HepG2 (cell line): ENCODE measurements at regions not wholly inside any gene's neighbourhood (a gene's known extent, or its start where the extent isn't known, plus 50 kb on each side); places are given as distances from the start of the nearest gene placed in this dataset.

Experiments
- ATAC-seq: fragments of 200-7000 bp; cut with Tn5 transposase; 3 replicates; pipeline ENCODE4 v1.9.1; 2020; ENCODE audit warnings: mild to moderate bottlenecking, moderate library complexity
- BruUV-seq: library from RNA; stranded (reverse); fragments of 400-500 nt; replicated peaks from 2 replicates; lab custom pipeline; 2021; lab: Mats Ljungman, UMichigan
- CTCF ChIA-PET: fragments of 300-600 bp; formaldehyde crosslinking; extraction: SDS; loops from one replicate; lab custom pipeline; 2021; ENCODE audit warnings: low total read pairs, inconsistent platforms, low intra/inter-chr PET ratio; lab: Yijun Ruan, JAX
- POLR2A ChIA-PET: fragments of 350-600 bp; sonication (Branson Sonifier 250); formaldehyde crosslinking; loops from one replicate; lab custom pipeline; 2020; ENCODE audit warnings: antibody characterized with exemption, inconsistent platforms; lab: Yijun Ruan, JAX
- DNase-seq: peaks from one replicate; pipeline ENCODE4 v3.0.0-alpha.2; 2015; ENCODE audit warnings: low spot score
- FAIRE-seq: peaks from 3 replicates; lab custom pipeline; 2011; peaks lifted over from hg19 to GRCh38; lab: Jason Lieb, UNC
- H2AFZ ChIP-seq: one replicate; pipeline ENCODE4 v1.6.1; 2011; ENCODE audit warnings: low read length, inconsistent platforms
- H3K27ac ChIP-seq: fragments of 300-600 bp; 3 replicates; pipeline ENCODE4 v1.8.0; 2011; ENCODE audit warnings: mixed run types, mild to moderate bottlenecking, mixed read lengths, low read length, inconsistent platforms; ENCODE audit not compliant: insufficient read depth; ENCODE audit errors: extremely low read length
- H3K27me3 ChIP-seq, 2 experiments: fragments of 200-600 bp in 1 of 2; 2 replicates in 1 of 2; 3 replicates in 1 of 2; pipeline versions ENCODE4 v1.6.0 to v1.8.0; 2011; ENCODE audit warnings: low read length in 2 of 2, mild to moderate bottlenecking in 2 of 2, moderate library complexity in 2 of 2, inconsistent platforms in 1 of 2; ENCODE audit not compliant: insufficient read depth in 2 of 2, control insufficient read depth in 1 of 2
- H3K36me3 ChIP-seq, 2 experiments: fragments of 200-600 bp in 1 of 2; replicated peaks in 1 of 2; 2 replicates in 1 of 2; 3 replicates in 1 of 2; pipeline versions ENCODE4 v1.5.1 to v1.8.0; 2011; ENCODE audit warnings: low read length in 2 of 2, inconsistent platforms in 1 of 2; ENCODE audit not compliant: insufficient read depth in 2 of 2, control insufficient read depth in 1 of 2
- H3K4me1 ChIP-seq: 2 replicates; pipeline ENCODE4 v1.5.1; 2012; ENCODE audit warnings: low read length, inconsistent platforms; ENCODE audit not compliant: insufficient read depth
- H3K4me2 ChIP-seq: 2 replicates; pipeline ENCODE4 v1.6.0; 2011; ENCODE audit warnings: low read depth, low read length, inconsistent platforms
- H3K4me3 ChIP-seq, 3 experiments: fragments of 200-600 bp in 1 of 3; sonication (generic), shearing (Covaris generic) in 1 of 3; replicated peaks in 1 of 3; 2 replicates each; pipeline ENCODE4 v1.5.1; 2011 to 2016; ENCODE audit warnings: low read length in 3 of 3, inconsistent platforms in 2 of 3, low read depth in 2 of 3, mild to moderate bottlenecking in 2 of 3, control low read depth in 1 of 3, mixed read lengths in 1 of 3; ENCODE audit not compliant: insufficient read depth in 1 of 3
- H3K79me2 ChIP-seq: one replicate; pipeline ENCODE4 v1.6.1; 2011; ENCODE audit warnings: low read length, inconsistent platforms; ENCODE audit not compliant: insufficient read depth
- H3K9ac ChIP-seq: 2 replicates; pipeline ENCODE4 v1.6.0; 2011; ENCODE audit warnings: mild to moderate bottlenecking, low read depth, low read length, inconsistent platforms; ENCODE audit not compliant: insufficient read depth
- H3K9me3 ChIP-seq: 2 replicates; pipeline ENCODE4 v1.5.1; 2012; ENCODE audit warnings: mild to moderate bottlenecking, low read length
- H4K20me1 ChIP-seq: 2 replicates; pipeline ENCODE4 v1.6.0; 2011; ENCODE audit warnings: inconsistent platforms, mild to moderate bottlenecking, low read length, moderate library complexity; ENCODE audit not compliant: insufficient read depth
- ADNP ChIP-seq: sonication (generic); formaldehyde crosslinking; IDR thresholded peaks from 2 replicates; pipeline ENCODE4 v1.4.0; 2020; ENCODE audit warnings: missing genetic modification reagents
- DNMT1 ChIP-seq: sonication (generic); formaldehyde crosslinking; IDR thresholded peaks from 2 replicates; pipeline ENCODE4 v1.5.1; 2020; ENCODE audit warnings: mild to moderate bottlenecking, missing genetic modification reagents
- FOXO1 ChIP-seq: sonication (generic); formaldehyde crosslinking; IDR thresholded peaks from 2 replicates; pipeline ENCODE4 v1.4.0; 2020; ENCODE audit warnings: missing genetic modification reagents
- KAT8 ChIP-seq: IDR thresholded peaks from 2 replicates; pipeline ENCODE4 v1.6.1; 2016; ENCODE audit warnings: missing genetic modification reagents, missing compliant biosample characterization
- MAFK ChIP-seq, 2 experiments: IDR thresholded peaks in 1 of 2; conservative IDR thresholded peaks in 1 of 2; 2 replicates each; pipeline ENCODE4 v1.6.1; 2011; ENCODE audit warnings: improper control_type of control experiment in 2 of 2, low read length in 2 of 2
- PRPF4 ChIP-seq: fragments of 200-400 bp; formaldehyde crosslinking; IDR thresholded peaks from 2 replicates; pipeline ENCODE4 v1.6.1; 2016; ENCODE audit warnings: low read length, low read depth; ENCODE audit not compliant: poor library complexity, severe bottlenecking
- STAT5B ChIP-seq: sonication (generic); formaldehyde crosslinking; IDR thresholded peaks from 2 replicates; pipeline ENCODE4 v1.4.0; 2020; ENCODE audit warnings: missing genetic modification reagents
- ZBTB7A ChIP-seq: sonication (generic); formaldehyde crosslinking; IDR thresholded peaks from 2 replicates; pipeline ENCODE4 v1.8.0; 2022; ENCODE audit warnings: mild to moderate bottlenecking, missing genetic modification reagents
- ZFP36 ChIP-seq: fragments of 150-350 bp; IDR thresholded peaks from 2 replicates; pipeline ENCODE4 v1.6.1; 2018; ENCODE audit warnings: borderline replicate concordance, low read length, low read depth; ENCODE audit not compliant: partially characterized antibody
- ZIK1 ChIP-seq: sonication (generic); formaldehyde crosslinking; IDR thresholded peaks from 2 replicates; pipeline ENCODE4 v1.5.0; 2020; ENCODE audit warnings: mild to moderate bottlenecking, low read depth, missing genetic modification reagents, borderline replicate concordance
- WGBS: methylation state at CpG from one replicate; pipeline ENCODE4 v1.1.6; 2017; ENCODE audit warnings: low lambda C conversion rate; 5-methylcytosine and 5-hydroxymethylcytosine counted together
- in situ Hi-C: cut with HindIII; loops from 2 replicates; pipeline ENCODE4 v1.10.0; 2017; ENCODE audit warnings: low pct_unique_long_range_greater_than_20kb; ENCODE audit not compliant: extremely low pct_ligation_motif_present
- intact Hi-C: fragments of 100-400 bp; cut with micrococcal nuclease; formaldehyde crosslinking; loops from one replicate; pipeline ENCODE4 v1.10.0; 2022; ENCODE audit not compliant: unreplicated experiment
- TF ChIP-seq, protein P1 (sequence below): sonication (generic); formaldehyde crosslinking; IDR thresholded peaks from 2 replicates; pipeline ENCODE4 v1.4.0; 2020; ENCODE audit warnings: missing genetic modification reagents, mild to moderate bottlenecking, borderline replicate concordance
- TF ChIP-seq, protein P2 (sequence below): sonication (generic); formaldehyde crosslinking; conservative IDR thresholded peaks from 2 replicates; pipeline ENCODE4 v1.4.0; 2020; ENCODE audit warnings: missing genetic modification reagents
- TF ChIP-seq, protein P3 (sequence below): sonication (generic); formaldehyde crosslinking; IDR thresholded peaks from 2 replicates; pipeline ENCODE4 v1.8.1; 2023; ENCODE audit warnings: missing genetic modification reagents, inconsistent platforms, borderline replicate concordance
- TF ChIP-seq, protein P4 (sequence below): sonication (generic); formaldehyde crosslinking; IDR thresholded peaks from 2 replicates; pipeline ENCODE4 v1.5.0; 2020; ENCODE audit warnings: missing genetic modification reagents, mild to moderate bottlenecking, borderline replicate concordance

DNA sequence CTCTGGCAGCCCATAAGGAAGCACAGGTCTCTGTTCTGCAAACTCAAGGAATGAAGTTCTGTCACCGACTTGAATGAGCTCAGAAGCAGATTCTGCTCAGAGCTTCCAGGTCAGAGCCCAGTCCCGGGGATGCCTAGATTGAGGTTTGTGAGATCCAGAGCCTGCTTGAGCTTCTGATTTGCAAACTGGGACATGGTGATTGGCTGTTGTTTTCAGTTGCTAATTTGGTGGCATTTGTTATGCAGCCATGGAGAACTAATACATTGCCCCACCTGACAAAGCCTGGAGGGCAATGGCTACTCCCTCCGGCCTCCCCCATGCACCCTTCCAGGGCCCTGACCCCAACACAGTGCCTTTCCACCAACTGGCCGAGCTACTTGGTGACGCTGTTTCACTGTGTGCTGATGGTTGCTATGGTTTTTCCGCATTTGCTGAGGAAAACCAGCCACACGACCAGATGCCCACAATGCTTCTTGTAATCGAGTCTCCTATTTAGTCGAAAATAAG, 379.5 kb upstream of the ATP10A start:
- WGBS: 0% methylated on average over 5 of the region's 9 CpGs
- in situ Hi-C loops (no loop called here), intact Hi-C loops (no loop called here)
- Histone ChIP-seq H3K4me1 (no peaks in the 10 kb centered on the region), H3K27me3 (no peaks in the 10 kb centered on the region), H2AFZ (no peak overlapping the region), H3K9me3 (peaks cover 77% of the 10 kb centered on the region), H3K36me3 (no peaks in the 10 kb centered on the region), H4K20me1 (no peaks in the 10 kb centered on the region), H3K9ac (no peak overlapping the region), H3K4me2 (no peak overlapping the region), H3K79me2 (no peaks in the 10 kb centered on the region), H3K4me3 (no peak overlapping the region), H3K27ac (no peak overlapping the region)
- no TSS peak for BruUV-seq
- TF ChIP-seq ZIK1 (no peak), MAFK (conservative IDR thresholded peaks at IDR 0.05 in 1 of 2, IDR thresholded peaks at IDR 0.05 in 1 of 2; ENCODE audit: low read length in 2 of 2) (no peak), KAT8 (no peak), FOXO1 (CRISPR knock-in tag) (no peak), PRPF4 (no peak), DNMT1 (CRISPR knock-in tag) (no peak), ADNP (CRISPR knock-in tag) (no peak), ZBTB7A (CRISPR knock-in tag) (no peak), ZFP36 (no peak), STAT5B (CRISPR knock-in tag) (no peak)
- TF ChIP-seq, protein P1, sequence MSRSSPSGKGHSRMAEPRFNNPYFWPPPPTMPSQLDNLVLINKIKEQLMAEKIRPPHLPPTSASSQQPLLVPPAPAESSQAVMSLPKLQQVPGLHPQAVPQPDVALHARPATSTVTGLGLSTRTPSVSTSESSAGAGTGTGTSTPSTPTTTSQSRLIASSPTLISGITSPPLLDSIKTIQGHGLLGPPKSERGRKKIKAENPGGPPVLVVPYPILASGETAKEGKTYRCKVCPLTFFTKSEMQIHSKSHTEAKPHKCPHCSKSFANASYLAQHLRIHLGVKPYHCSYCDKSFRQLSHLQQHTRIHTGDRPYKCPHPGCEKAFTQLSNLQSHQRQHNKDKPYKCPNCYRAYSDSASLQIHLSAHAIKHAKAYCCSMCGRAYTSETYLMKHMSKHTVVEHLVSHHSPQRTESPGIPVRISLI: no peak
- TF ChIP-seq, protein P2, sequence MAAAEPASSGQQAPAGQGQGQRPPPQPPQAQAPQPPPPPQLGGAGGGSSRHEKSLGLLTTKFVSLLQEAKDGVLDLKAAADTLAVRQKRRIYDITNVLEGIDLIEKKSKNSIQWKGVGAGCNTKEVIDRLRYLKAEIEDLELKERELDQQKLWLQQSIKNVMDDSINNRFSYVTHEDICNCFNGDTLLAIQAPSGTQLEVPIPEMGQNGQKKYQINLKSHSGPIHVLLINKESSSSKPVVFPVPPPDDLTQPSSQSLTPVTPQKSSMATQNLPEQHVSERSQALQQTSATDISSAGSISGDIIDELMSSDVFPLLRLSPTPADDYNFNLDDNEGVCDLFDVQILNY (CRISPR knock-in tag): no peak
- TF ChIP-seq, protein P3, sequence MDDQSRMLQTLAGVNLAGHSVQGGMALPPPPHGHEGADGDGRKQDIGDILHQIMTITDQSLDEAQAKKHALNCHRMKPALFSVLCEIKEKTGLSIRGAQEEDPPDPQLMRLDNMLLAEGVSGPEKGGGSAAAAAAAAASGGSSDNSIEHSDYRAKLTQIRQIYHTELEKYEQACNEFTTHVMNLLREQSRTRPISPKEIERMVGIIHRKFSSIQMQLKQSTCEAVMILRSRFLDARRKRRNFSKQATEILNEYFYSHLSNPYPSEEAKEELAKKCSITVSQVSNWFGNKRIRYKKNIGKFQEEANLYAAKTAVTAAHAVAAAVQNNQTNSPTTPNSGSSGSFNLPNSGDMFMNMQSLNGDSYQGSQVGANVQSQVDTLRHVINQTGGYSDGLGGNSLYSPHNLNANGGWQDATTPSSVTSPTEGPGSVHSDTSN (CRISPR knock-in tag): no peak
- TF ChIP-seq, protein P4, sequence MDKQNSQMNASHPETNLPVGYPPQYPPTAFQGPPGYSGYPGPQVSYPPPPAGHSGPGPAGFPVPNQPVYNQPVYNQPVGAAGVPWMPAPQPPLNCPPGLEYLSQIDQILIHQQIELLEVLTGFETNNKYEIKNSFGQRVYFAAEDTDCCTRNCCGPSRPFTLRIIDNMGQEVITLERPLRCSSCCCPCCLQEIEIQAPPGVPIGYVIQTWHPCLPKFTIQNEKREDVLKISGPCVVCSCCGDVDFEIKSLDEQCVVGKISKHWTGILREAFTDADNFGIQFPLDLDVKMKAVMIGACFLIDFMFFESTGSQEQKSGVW (CRISPR knock-in tag): no peak
- no peak for DNase-seq
- no peak for FAIRE-seq
- no peak for ATAC-seq
- CTCF ChIA-PET: no interaction called here
- POLR2A ChIA-PET: no interaction called here
